Activated B cell treated with CpG ODN at 0.5 μM for 24 hours (primary cell): ENCODE measurements at regions not wholly inside any gene's neighbourhood (a gene's known extent, or its start where the extent isn't known, plus 50 kb on each side); places are given as distances from the start of the nearest gene placed in this dataset.

Source experiments
- ATAC-seq: fragments of 200-7000 bp; cut with Tn5 transposase; one replicate; pipeline ENCODE4 v1.10.0; 2021; ENCODE audit warnings: low read depth, mild to moderate bottlenecking, moderate library complexity
- CTCF ChIA-PET: fragments of 350-600 bp; sonication (Branson Sonifier 250); formaldehyde crosslinking; loops from one replicate; lab custom pipeline; 2021; ENCODE audit warnings: antibody characterized with exemption; lab: Charles Lee
- POLR2A ChIA-PET: fragments of 350-600 bp; sonication (Branson Sonifier 250); formaldehyde crosslinking; loops from one replicate; lab custom pipeline; 2021; ENCODE audit warnings: antibody characterized with exemption; lab: Charles Lee
- DNase-seq: peaks from one replicate; pipeline ENCODE4 v3.0.0; 2022
- H3K27ac Mint-ChIP-seq: one replicate; pipeline ENCODE4 v1.8.0; 2020; ENCODE audit warnings: mixed read lengths
- H3K27me3 Mint-ChIP-seq: one replicate; pipeline ENCODE4 v1.8.0; 2021; ENCODE audit warnings: mixed read lengths
- H3K36me3 Mint-ChIP-seq: one replicate; pipeline ENCODE4 v1.8.0; 2021; ENCODE audit warnings: low read depth, mixed read lengths
- H3K4me1 Mint-ChIP-seq: one replicate; pipeline ENCODE4 v1.8.0; 2021; ENCODE audit warnings: mixed read lengths
- H3K4me3 Mint-ChIP-seq: one replicate; pipeline ENCODE4 v1.8.0; 2020; ENCODE audit warnings: mild to moderate bottlenecking, mixed read lengths
- H3K9me3 Mint-ChIP-seq: one replicate; pipeline ENCODE4 v1.8.0; 2020; ENCODE audit warnings: mixed read lengths
- CTCF ChIP-seq: fragments of 200-600 bp; IDR thresholded peaks from one replicate; pipeline ENCODE4 v1.8.0; 2022; ENCODE audit warnings: antibody characterized with exemption, mild to moderate bottlenecking
- intact Hi-C: fragments of 100-400 bp; cut with micrococcal nuclease; formaldehyde crosslinking; loops from one replicate; pipeline ENCODE4 v1.15.1; 2024

GRCh38 chr9:1771094-1771789 is 243.9 kb upstream of the SMARCA2 start:
- Mint-ChIP-seq H3K4me3 (no peak overlapping the region), H3K27ac (no peak overlapping the region), H3K27me3 (peaks cover 8% of the 10 kb centered on the region), H3K36me3 (no peaks in the 10 kb centered on the region), H3K9me3 (peaks cover 6% of the 10 kb centered on the region), H3K4me1 (no peaks in the 10 kb centered on the region)
- POLR2A ChIA-PET: no interaction called here
- intact Hi-C loops: no loop called here
- no peak for TF ChIP-seq CTCF
- ATAC-seq: no peak
- no peak for DNase-seq
- CTCF ChIA-PET: no interaction called here

GRCh38 chr9:1775230-1775629 is 239.9 kb upstream of the SMARCA2 start:
- Mint-ChIP-seq H3K27ac (no peak overlapping the region), H3K9me3 (peaks cover 6% of the 10 kb centered on the region), H3K4me3 (no peak overlapping the region), H3K4me1 (no peaks in the 10 kb centered on the region), H3K27me3 (peaks cover 4% of the 10 kb centered on the region), H3K36me3 (no peaks in the 10 kb centered on the region)
- intact Hi-C loops: no loop called here
- ChIA-PET POLR2A (no interaction called here), CTCF (no interaction called here)
- TF ChIP-seq CTCF: no peak
- ATAC-seq: no peak
- no peak for DNase-seq

GRCh38 chr9:1776668-1777067 is 238.5 kb upstream of the SMARCA2 start:
- ATAC-seq (no peak), DNase-seq (no peak)
- POLR2A ChIA-PET: no interaction called here
- no peak for TF ChIP-seq CTCF
- Mint-ChIP-seq H3K27me3 (peaks cover 1% of the 10 kb centered on the region), H3K36me3 (no peaks in the 10 kb centered on the region), H3K27ac (no peak overlapping the region), H3K4me3 (no peak overlapping the region), H3K4me1 (no peaks in the 10 kb centered on the region), H3K9me3 (peaks cover 2% of the 10 kb centered on the region)
- intact Hi-C loops: no loop called here
- CTCF ChIA-PET: no interaction called here

GRCh38 chr9:1791191-1791590 is 224.0 kb upstream of the SMARCA2 start:
- no peak for TF ChIP-seq CTCF
- intact Hi-C loops: no loop called here
- peaks cover 4% of the 10 kb centered on the region for H3K27me3 Mint-ChIP-seq
- DNase-seq (no peak), ATAC-seq (no peak)
- POLR2A ChIA-PET: no interaction called here
- no peaks in the 10 kb centered on the region for H3K4me1 Mint-ChIP-seq
- no peaks in the 10 kb centered on the region for H3K9me3 Mint-ChIP-seq
- CTCF ChIA-PET: no interaction called here
- no peak overlapping the region for H3K27ac Mint-ChIP-seq
- no peaks in the 10 kb centered on the region for H3K36me3 Mint-ChIP-seq
- H3K4me3 Mint-ChIP-seq: no peak overlapping the region

- CTCF ChIA-PET: no interaction called here
- H3K4me1 Mint-ChIP-seq: no peaks in the 10 kb centered on the region
- no peaks in the 10 kb centered on the region for H3K9me3 Mint-ChIP-seq
- no peaks in the 10 kb centered on the region for H3K36me3 Mint-ChIP-seq
- ATAC-seq: no peak
- TF ChIP-seq CTCF: no peak
- H3K4me3 Mint-ChIP-seq: no peak overlapping the region
- H3K27ac Mint-ChIP-seq: no peak overlapping the region
- no peak for DNase-seq
- POLR2A ChIA-PET: no interaction called here
- H3K27me3 Mint-ChIP-seq: no peaks in the 10 kb centered on the region
- intact Hi-C loops: no loop called here
Measured at GRCh38 chr9:1794547-1795270, 220.4 kb upstream of the SMARCA2 start.
